ENCODE measurements at regions not wholly inside any gene's neighbourhood (a gene's known extent, or its start where the extent isn't known, plus 50 kb on each side); places are given as distances from the start of the nearest gene placed in this dataset.

GRCh38 chr3:55242921-55243320, 244.2 kb downstream of the WNT5A start:
- no peaks in the 10 kb centered on the region; the same call in 1 of the 2 replicates for H3K9me3 ChIP-seq (ENCODE audit: control insufficient read depth, insufficient read depth, low read length)

GRCh38 chr3:55241098-55241497, 246.0 kb downstream of the WNT5A start:
- Histone ChIP-seq H3K4me3 (ENCODE audit: low read depth, low read length) (no peak overlapping the region), H3K9me3 (ENCODE audit: control insufficient read depth, insufficient read depth, low read length) (no peaks in the 10 kb centered on the region; the same call in 1 of the 2 replicates), H3K27ac (ENCODE audit: low read depth, low read length) (no peak overlapping the region), H3K27me3 (ENCODE audit: control insufficient read depth, insufficient read depth, low read length) (no peaks in the 10 kb centered on the region)
- TF ChIP-seq CTCF (IDR thresholded peaks at IDR 0.05; ENCODE audit: low read depth, low read length): no peak
- POLR2A ChIA-PET: no interaction called here
- DNase-seq (ENCODE audit: low read depth, low spot score): no peak
- CTCF ChIA-PET: no interaction called here

More at GRCh38 chr3:55242921-55243320, 244.2 kb downstream of the WNT5A start:
- H3K27ac ChIP-seq (ENCODE audit: low read depth, low read length): no peak overlapping the region
- no peaks in the 10 kb centered on the region for H3K27me3 ChIP-seq (ENCODE audit: control insufficient read depth, insufficient read depth, low read length)
- no peak for DNase-seq (ENCODE audit: low read depth, low spot score)
- no peak overlapping the region for H3K4me3 ChIP-seq (ENCODE audit: low read depth, low read length)
- no peak for TF ChIP-seq CTCF (IDR thresholded peaks at IDR 0.05; ENCODE audit: low read depth, low read length)
- CTCF ChIA-PET: no interaction called here
- POLR2A ChIA-PET: no interaction called here

DNA sequence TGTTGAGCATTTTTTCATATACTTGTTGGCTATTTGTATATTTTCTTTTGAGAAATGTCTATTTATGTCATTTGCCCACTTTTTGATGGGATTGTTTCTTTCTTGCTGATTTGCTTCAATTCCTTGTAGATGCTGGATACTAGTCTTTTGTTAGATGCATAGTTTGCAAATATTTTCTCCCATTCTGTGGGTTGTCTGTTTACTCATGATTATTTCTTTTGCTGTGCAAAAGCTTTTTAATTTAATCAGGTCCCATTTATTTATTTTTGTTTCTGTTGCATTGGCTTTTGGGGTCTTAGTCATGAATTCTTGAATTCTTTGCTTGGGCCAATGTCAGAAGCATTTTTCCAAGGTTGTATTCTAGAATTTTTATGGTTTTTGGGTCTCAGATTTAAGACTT, 251.7 kb downstream of the WNT5A start:
- Histone ChIP-seq H3K27me3 (ENCODE audit: control insufficient read depth, insufficient read depth, low read length) (no peaks in the 10 kb centered on the region), H3K9me3 (ENCODE audit: control insufficient read depth, insufficient read depth, low read length) (no peaks in the 10 kb centered on the region; the same call in 1 of the 2 replicates), H3K4me3 (ENCODE audit: low read depth, low read length) (no peak overlapping the region), H3K27ac (ENCODE audit: low read depth, low read length) (no peak overlapping the region)
- ChIA-PET CTCF (no interaction called here), POLR2A (no interaction called here)
- TF ChIP-seq CTCF (IDR thresholded peaks at IDR 0.05; ENCODE audit: low read depth, low read length): no peak
- no peak for DNase-seq (ENCODE audit: low read depth, low spot score)

GRCh38 chr3:55226696-55227095, 260.4 kb downstream of the WNT5A start:
- ChIA-PET CTCF (no interaction called here), POLR2A (no interaction called here)
- Histone ChIP-seq H3K4me3 (ENCODE audit: low read depth, low read length) (no peak overlapping the region), H3K27ac (ENCODE audit: low read depth, low read length) (no peak overlapping the region), H3K9me3 (ENCODE audit: control insufficient read depth, insufficient read depth, low read length) (no peaks in the 10 kb centered on the region), H3K27me3 (ENCODE audit: control insufficient read depth, insufficient read depth, low read length) (no peaks in the 10 kb centered on the region)
- TF ChIP-seq CTCF (IDR thresholded peaks at IDR 0.05; ENCODE audit: low read depth, low read length): no peak
- DNase-seq (ENCODE audit: low read depth, low spot score): no peak

DNA sequence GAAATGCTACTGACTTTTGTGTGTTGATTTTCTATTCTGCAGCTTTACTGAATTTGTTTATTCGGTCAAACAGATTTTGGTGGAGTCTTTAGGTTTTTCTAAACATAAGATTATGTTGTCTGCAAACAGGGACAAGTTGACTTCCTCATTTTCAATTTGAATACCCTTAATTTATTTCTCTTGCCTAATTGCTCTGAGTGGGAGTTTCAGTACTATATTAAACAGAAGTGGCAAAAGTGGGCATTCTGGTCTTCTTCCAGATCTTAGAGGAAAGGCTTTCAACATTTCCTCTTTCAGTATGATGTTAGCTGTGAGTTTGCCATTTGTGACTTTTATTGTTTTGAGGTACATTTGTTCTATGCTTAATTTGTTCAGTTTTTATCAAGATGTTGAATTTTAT, 268.5 kb downstream of the WNT5A start:
- no peak for TF ChIP-seq CTCF (IDR thresholded peaks at IDR 0.05; ENCODE audit: low read depth, low read length)
- no peak overlapping the region for H3K4me3 ChIP-seq (ENCODE audit: low read depth, low read length)
- POLR2A ChIA-PET: no interaction called here
- no peaks in the 10 kb centered on the region for H3K9me3 ChIP-seq (ENCODE audit: control insufficient read depth, insufficient read depth, low read length)
- CTCF ChIA-PET: no interaction called here
- H3K27ac ChIP-seq (ENCODE audit: low read depth, low read length): no peak overlapping the region
- no peaks in the 10 kb centered on the region for H3K27me3 ChIP-seq (ENCODE audit: control insufficient read depth, insufficient read depth, low read length)
- DNase-seq (ENCODE audit: low read depth, low spot score): no peak
